Progenitor cell of endocrine pancreas (in vitro differentiated cells): ENCODE measurements at regions not wholly inside any gene's neighbourhood (a gene's known extent, or its start where the extent isn't known, plus 50 kb on each side); places are given as distances from the start of the nearest gene placed in this dataset.
"Not testable (repeated sequence)": the region's sequence is repeated elsewhere in the genome, so short reads cannot be mapped to it uniquely, and the experiment has no call there.

ENCODE experiments used
- DNase-seq: peaks from one replicate; pipeline ENCODE4 v3.0.0; 2021; ENCODE audit warnings: low spot score; ENCODE audit not compliant: unreplicated experiment
- H3K27ac Mint-ChIP-seq: 2 replicates; pipeline ENCODE4 v1.8.0; 2021; ENCODE audit warnings: mild to moderate bottlenecking, moderate library complexity, mixed read lengths
- H3K27me3 Mint-ChIP-seq: 2 replicates; pipeline ENCODE4 v1.8.0; 2021; ENCODE audit warnings: mixed read lengths
- H3K36me3 Mint-ChIP-seq: 2 replicates; pipeline ENCODE4 v1.8.0; 2022; ENCODE audit warnings: mixed read lengths; ENCODE audit not compliant: insufficient read depth
- H3K4me1 Mint-ChIP-seq: 2 replicates; pipeline ENCODE4 v1.8.0; 2021; ENCODE audit warnings: low read depth, mixed read lengths
- H3K4me3 Mint-ChIP-seq: 2 replicates; pipeline ENCODE4 v1.8.0; 2021; ENCODE audit warnings: low read depth, mild to moderate bottlenecking, moderate library complexity, mixed read lengths
- H3K9me3 Mint-ChIP-seq: 2 replicates; pipeline ENCODE4 v1.8.0; 2021; ENCODE audit warnings: low read depth, mixed read lengths
- TF ChIP-seq, protein P1 (sequence below): fragments of 200-600 bp; sonication (generic); IDR thresholded peaks from one replicate; pipeline ENCODE4 v1.5.0; 2021; ENCODE audit warnings: antibody characterized with exemption, mild to moderate bottlenecking; ENCODE audit not compliant: unreplicated experiment

DNA sequence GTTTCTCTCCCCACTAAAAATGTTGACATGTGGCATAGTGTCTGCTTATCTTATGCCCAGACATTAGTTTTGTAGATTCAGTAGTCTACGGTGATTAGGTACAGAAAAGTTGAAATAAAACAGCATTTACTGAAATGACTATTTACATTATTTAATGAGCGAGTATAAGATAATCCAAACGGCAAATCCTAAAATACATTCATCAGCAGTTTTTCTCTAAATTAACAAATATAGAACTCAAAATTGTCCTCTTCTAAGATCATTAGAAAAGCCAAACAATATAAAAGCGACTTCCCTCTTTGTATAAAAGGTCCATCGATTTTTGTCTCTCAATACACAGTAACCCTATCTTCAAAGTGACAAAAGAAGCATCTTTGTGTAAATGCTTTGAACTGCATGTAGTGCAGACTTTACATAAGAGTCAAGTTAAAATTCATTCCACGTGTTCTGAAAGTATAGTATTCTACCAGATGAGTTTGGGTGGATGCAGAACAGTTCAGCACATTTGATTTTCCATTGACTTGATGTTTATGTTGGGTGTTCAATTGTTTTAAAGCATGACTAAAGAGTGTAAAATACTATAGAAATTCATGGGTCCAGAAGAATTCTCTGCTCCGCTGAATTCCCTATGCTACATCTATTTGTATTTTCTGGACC, 480.8 kb upstream of the DPH6 start:
- DNase-seq = no peak
- Mint-ChIP-seq H3K36me3 (no peaks in the 10 kb centered on the region), H3K4me3 (no peak overlapping the region)

DNA sequence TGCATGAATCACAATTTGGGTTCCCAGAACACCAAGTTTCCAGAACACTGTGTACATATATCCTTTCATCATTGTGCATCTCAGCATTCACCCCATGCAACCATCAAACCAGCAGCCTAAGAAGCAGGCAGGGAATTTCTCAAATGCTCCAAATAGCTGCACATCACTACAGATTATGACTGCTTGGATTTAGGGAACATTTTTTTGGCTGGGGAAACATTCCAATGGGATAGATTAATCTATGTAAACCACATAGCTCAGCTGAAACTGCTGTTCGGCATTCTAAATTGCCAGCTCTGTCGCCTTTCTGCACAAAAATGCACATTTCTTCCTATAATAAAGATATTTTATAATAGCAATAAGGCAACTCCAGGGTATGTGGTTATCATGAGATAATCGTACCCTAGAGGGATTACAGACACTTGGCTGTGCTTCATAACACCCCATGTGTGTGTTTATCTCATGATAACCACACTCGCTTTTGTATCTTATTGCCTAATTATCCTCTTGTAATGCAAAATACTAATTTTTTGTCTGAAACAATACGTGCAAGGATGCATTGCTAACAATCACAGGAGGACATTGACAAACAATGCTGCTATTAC, 483.7 kb upstream of the DPH6 start:
- Mint-ChIP-seq H3K9me3 (peaks cover 5% of the 10 kb centered on the region), H3K27me3 (no peaks in the 10 kb centered on the region), H3K4me3 (no peak overlapping the region), H3K27ac (no peak overlapping the region), H3K4me1 (peaks cover 2% of the 10 kb centered on the region), H3K36me3 (no peaks in the 10 kb centered on the region)
- DNase-seq = no peak
- TF ChIP-seq, protein P1, sequence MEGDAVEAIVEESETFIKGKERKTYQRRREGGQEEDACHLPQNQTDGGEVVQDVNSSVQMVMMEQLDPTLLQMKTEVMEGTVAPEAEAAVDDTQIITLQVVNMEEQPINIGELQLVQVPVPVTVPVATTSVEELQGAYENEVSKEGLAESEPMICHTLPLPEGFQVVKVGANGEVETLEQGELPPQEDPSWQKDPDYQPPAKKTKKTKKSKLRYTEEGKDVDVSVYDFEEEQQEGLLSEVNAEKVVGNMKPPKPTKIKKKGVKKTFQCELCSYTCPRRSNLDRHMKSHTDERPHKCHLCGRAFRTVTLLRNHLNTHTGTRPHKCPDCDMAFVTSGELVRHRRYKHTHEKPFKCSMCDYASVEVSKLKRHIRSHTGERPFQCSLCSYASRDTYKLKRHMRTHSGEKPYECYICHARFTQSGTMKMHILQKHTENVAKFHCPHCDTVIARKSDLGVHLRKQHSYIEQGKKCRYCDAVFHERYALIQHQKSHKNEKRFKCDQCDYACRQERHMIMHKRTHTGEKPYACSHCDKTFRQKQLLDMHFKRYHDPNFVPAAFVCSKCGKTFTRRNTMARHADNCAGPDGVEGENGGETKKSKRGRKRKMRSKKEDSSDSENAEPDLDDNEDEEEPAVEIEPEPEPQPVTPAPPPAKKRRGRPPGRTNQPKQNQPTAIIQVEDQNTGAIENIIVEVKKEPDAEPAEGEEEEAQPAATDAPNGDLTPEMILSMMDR = no peak

More for the DNA sequence above, 480.8 kb upstream of the DPH6 start:
- H3K4me1 Mint-ChIP-seq = peaks cover 7% of the 10 kb centered on the region
- no peak overlapping the region for H3K27ac Mint-ChIP-seq
- no peaks in the 10 kb centered on the region for H3K27me3 Mint-ChIP-seq
- TF ChIP-seq, protein P1 = no peak
- H3K9me3 Mint-ChIP-seq = no peaks in the 10 kb centered on the region

DNA sequence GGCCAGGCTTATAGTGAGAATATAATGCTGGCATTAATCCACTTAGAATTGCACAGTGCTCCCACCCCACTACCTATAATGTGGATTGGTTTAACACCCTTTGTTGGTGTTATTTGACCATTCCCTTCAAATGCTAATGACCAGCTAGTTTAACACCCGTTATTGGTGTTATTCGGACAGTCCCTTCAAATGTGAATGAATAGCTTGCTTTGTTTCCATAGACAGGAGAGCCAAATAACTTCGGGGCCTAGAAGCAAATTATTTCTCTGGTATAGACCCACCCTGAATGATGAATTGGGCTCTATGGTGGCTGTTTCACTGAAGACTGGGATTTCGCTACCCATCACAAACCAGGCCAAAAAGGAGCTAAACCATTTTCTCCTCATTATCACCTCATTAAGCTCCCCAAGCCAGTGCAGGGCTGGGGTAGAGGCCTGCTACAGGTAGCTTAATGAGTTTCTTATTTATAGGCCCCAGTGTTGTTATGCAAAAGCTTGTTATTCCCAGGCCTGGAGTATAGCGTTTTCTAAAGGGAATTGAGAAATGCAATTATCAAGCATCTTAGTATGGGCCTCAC, 494.1 kb upstream of the DPH6 start:
- no peaks in the 10 kb centered on the region for H3K27me3 Mint-ChIP-seq
- H3K27ac Mint-ChIP-seq = no peak overlapping the region
- no peak overlapping the region for H3K4me3 Mint-ChIP-seq
- DNase-seq = no peak
- no peaks in the 10 kb centered on the region for H3K36me3 Mint-ChIP-seq
- TF ChIP-seq, protein P1 = no peak
- H3K9me3 Mint-ChIP-seq = peaks cover 9% of the 10 kb centered on the region
- H3K4me1 Mint-ChIP-seq = no peaks in the 10 kb centered on the region

DNA sequence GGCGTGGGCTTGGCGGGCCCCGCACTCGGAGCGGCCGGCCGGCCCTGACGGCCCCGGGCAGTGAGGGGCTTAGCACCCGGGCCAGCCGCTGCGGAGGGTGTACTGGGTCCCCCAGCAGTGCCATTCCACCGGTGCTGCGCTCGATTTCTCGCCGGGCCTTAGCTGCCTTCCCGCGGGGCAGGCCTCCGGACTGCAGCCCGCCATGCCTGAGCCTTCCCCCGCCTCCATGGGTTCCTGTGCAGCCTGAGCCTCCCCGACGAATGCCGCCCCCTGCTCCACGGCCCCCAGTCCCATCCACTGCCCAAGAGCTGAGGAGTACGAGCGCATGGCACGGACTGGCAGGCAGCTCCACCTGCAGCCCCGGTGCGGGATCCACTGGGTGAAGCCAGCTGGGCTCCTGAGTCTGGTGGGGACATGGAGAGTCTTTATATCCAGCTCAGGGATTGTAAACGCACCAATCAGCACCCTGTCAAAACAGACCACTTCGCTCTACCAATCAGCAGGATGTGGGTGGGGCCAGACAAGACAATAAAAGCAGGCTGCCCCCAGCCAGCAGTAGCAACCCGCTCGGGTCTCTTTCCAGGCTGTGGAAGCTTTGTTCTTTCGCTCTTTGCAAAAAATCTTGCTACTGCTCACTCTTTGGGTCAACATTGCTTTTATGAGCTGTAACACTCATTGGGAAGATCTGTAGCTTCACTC, 501.2 kb upstream of the DPH6 start:
- peaks cover 20% of the 10 kb centered on the region for H3K4me1 Mint-ChIP-seq
- not testable (repeated sequence) for H3K27me3 Mint-ChIP-seq, H3K9me3 Mint-ChIP-seq

DNA sequence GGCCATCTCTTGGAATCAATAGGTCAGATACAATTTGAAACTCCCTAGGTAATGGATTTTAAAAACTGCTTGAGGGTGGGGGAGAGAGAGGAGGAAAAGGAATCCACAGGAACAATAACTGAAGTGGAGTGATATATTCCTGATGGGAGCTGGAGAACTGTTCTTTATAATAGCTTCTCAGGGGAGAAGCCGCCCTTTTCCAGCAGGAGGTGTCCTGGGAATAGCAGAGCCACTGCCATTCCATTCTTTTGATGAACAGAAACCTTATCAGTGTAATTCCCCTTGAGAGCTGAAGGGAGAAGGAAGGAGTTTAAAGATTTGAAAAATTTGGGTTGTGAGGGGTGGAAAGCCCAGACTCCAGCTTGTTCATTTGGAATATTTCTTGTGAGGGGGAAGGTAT, 504.9 kb upstream of the DPH6 start:
- DNase-seq = no peak
- Mint-ChIP-seq H3K36me3 (no peaks in the 10 kb centered on the region), H3K27ac (no peak overlapping the region), H3K9me3 (peaks cover 6% of the 10 kb centered on the region), H3K4me3 (no peak overlapping the region), H3K4me1 (peaks cover 20% of the 10 kb centered on the region), H3K27me3 (no peaks in the 10 kb centered on the region)
- TF ChIP-seq, protein P1 = no peak

More for the DNA sequence above, 501.2 kb upstream of the DPH6 start:
- H3K4me3 Mint-ChIP-seq, DNase-seq, H3K27ac Mint-ChIP-seq, H3K36me3 Mint-ChIP-seq: not testable (repeated sequence)
